Neural crest cell (in vitro differentiated cells): ENCODE measurements at regions not wholly inside any gene's neighbourhood (a gene's known extent, or its start where the extent isn't known, plus 50 kb on each side); places are given as distances from the start of the nearest gene placed in this dataset.
A peak's percentile ranks its signal among the peaks of the same experiment; 100 is the strongest.

Experiments used
- DNase-seq: peaks from one replicate; pipeline ENCODE4 v3.0.0; 2021; ENCODE audit warnings: low read depth, mixed read lengths, low spot score
- H3K27ac Mint-ChIP-seq: one replicate; pipeline ENCODE4 v1.8.0; 2021; ENCODE audit warnings: mild to moderate bottlenecking, mixed read lengths; ENCODE audit not compliant: unreplicated experiment
- H3K27me3 Mint-ChIP-seq: 2 replicates; pipeline ENCODE4 v1.8.0; 2021; ENCODE audit warnings: low read depth, mild to moderate bottlenecking, mixed read lengths
- H3K36me3 Mint-ChIP-seq: 2 replicates; pipeline ENCODE4 v1.8.0; 2021; ENCODE audit warnings: low read depth, mild to moderate bottlenecking, mixed read lengths
- H3K4me1 Mint-ChIP-seq: 2 replicates; pipeline ENCODE4 v1.8.0; 2021; ENCODE audit warnings: mixed read lengths
- H3K4me3 Mint-ChIP-seq: one replicate; pipeline ENCODE4 v1.8.0; 2021; ENCODE audit warnings: mild to moderate bottlenecking, mixed read lengths
- H3K9me3 Mint-ChIP-seq: 2 replicates; pipeline ENCODE4 v1.8.0; 2021; ENCODE audit warnings: mixed read lengths
- CTCF ChIP-seq: fragments of 200-600 bp; sonication (generic); conservative IDR thresholded peaks from 2 replicates; pipeline ENCODE4 v1.5.0; 2021; ENCODE audit warnings: antibody characterized with exemption, mild to moderate bottlenecking

GRCh38 chr2:72035518-72036172, 112.0 kb downstream of the CYP26B1 start:
- Mint-ChIP-seq H3K27me3 (peaks cover 12% of the 10 kb centered on the region), H3K4me3 (no peak overlapping the region), H3K4me1 (no peaks in the 10 kb centered on the region), H3K27ac (no peak overlapping the region), H3K36me3 (no peaks in the 10 kb centered on the region), H3K9me3 (no peaks in the 10 kb centered on the region)
- no peak for TF ChIP-seq CTCF
- DNase-seq: no peak

GRCh38 chr2:72034353-72035095, 113.1 kb downstream of the CYP26B1 start:
- H3K27ac Mint-ChIP-seq: peak overlapping the region; percentile 27

GRCh38 chr2:72033636-72034035, 114.0 kb downstream of the CYP26B1 start:
- H3K4me1 Mint-ChIP-seq: no peaks in the 10 kb centered on the region
- H3K27me3 Mint-ChIP-seq: peaks cover 14% of the 10 kb centered on the region
- DNase-seq: no peak
- TF ChIP-seq CTCF: no peak
- H3K36me3 Mint-ChIP-seq: no peaks in the 10 kb centered on the region
- H3K4me3 Mint-ChIP-seq: no peak overlapping the region
- no peak overlapping the region for H3K27ac Mint-ChIP-seq
- no peaks in the 10 kb centered on the region for H3K9me3 Mint-ChIP-seq

More at GRCh38 chr2:72034353-72035095, 113.1 kb downstream of the CYP26B1 start:
- no peaks in the 10 kb centered on the region for H3K36me3 Mint-ChIP-seq
- no peak for TF ChIP-seq CTCF
- no peak for DNase-seq
- peaks cover 14% of the 10 kb centered on the region for H3K27me3 Mint-ChIP-seq
- no peaks in the 10 kb centered on the region for H3K4me1 Mint-ChIP-seq
- H3K9me3 Mint-ChIP-seq: no peaks in the 10 kb centered on the region
- H3K4me3 Mint-ChIP-seq: no peak overlapping the region

GRCh38 chr2:72032481-72033041, 115.1 kb downstream of the CYP26B1 start:
- TF ChIP-seq CTCF: no peak
- Mint-ChIP-seq H3K4me3 (no peak overlapping the region), H3K4me1 (no peaks in the 10 kb centered on the region), H3K27ac (no peak overlapping the region), H3K36me3 (no peaks in the 10 kb centered on the region), H3K9me3 (no peaks in the 10 kb centered on the region), H3K27me3 (peaks cover 14% of the 10 kb centered on the region)
- DNase-seq: no peak

GRCh38 chr2:72031346-72032110, 116.1 kb downstream of the CYP26B1 start:
- Mint-ChIP-seq H3K27ac (no peak overlapping the region), H3K9me3 (no peaks in the 10 kb centered on the region), H3K4me1 (no peaks in the 10 kb centered on the region), H3K4me3 (no peak overlapping the region), H3K27me3 (peaks cover 14% of the 10 kb centered on the region), H3K36me3 (no peaks in the 10 kb centered on the region)
- TF ChIP-seq CTCF: no peak
- DNase-seq: no peak
